WERI-Rb-1 (cell line): ENCODE measurements at regions not wholly inside any gene's neighbourhood (a gene's known extent, or its start where the extent isn't known, plus 50 kb on each side); places are given as distances from the start of the nearest gene placed in this dataset.

Source experiments
- DNase-seq: peaks from one replicate; pipeline ENCODE4 v3.0.0-alpha.2; 2020
- H3K27ac ChIP-seq: fragments of 250-450 bp; sonication (Bioruptor Pico); 2 replicates; pipeline ENCODE4 v1.5.1; 2020; ENCODE audit warnings: mild to moderate bottlenecking, moderate library complexity
- H3K27me3 ChIP-seq: fragments of 250-450 bp; sonication (Bioruptor Pico); 2 replicates; pipeline ENCODE4 v1.5.1; 2021; ENCODE audit warnings: mild to moderate bottlenecking, low read depth, moderate library complexity; ENCODE audit not compliant: insufficient read depth, severe bottlenecking
- H3K36me3 ChIP-seq: fragments of 250-450 bp; sonication (Bioruptor Pico); 2 replicates; pipeline ENCODE4 v1.5.1; 2020; ENCODE audit warnings: mild to moderate bottlenecking, moderate library complexity
- H3K4me3 ChIP-seq: 2 replicates; pipeline ENCODE4 v1.5.1; 2011; ENCODE audit warnings: low read depth, mild to moderate bottlenecking, control low read depth, low read length
- H3K9me3 ChIP-seq: fragments of 250-450 bp; sonication (Bioruptor Pico); 2 replicates; pipeline ENCODE4 v1.5.1; 2021; ENCODE audit warnings: mild to moderate bottlenecking, moderate library complexity; ENCODE audit not compliant: severe bottlenecking
- TF ChIP-seq, protein P1 (sequence below): IDR thresholded peaks from 2 replicates; pipeline ENCODE4 v1.5.1; 2011; ENCODE audit warnings: low read depth, mild to moderate bottlenecking, control low read depth, inconsistent platforms, low read length

DNA sequence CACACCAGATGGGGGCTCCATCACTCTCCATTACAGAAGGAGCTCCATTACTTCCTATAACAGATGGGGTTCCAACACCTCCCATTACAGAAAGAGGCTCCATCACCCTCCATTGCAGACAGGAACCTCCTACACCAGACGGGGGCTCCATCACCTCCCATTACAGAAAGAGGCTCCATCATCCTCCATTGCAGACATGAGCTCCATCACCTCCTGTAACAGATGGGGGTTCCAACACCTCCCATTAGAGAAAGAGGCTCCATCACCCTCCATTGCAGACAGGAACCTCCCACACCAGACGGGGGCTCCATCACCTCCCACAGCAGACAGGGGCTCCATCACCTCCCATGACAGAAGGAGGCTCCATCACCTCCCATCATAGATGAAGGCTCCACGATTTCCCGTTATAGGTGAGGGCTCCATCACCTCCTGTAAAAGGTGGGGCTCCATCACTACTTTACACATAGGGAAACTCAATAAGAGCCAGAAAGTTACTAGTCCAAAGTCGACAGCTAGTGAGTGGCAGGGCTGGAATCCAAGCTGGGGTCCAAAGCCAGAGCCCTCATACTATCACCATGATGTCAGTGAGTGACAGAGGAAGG, 224.8 kb downstream of the RBFOX3 start:
- no peak for DNase-seq
- no peaks in the 10 kb centered on the region for H3K36me3 ChIP-seq
- no peak overlapping the region for H3K4me3 ChIP-seq
- H3K27ac ChIP-seq, result no peak overlapping the region
- H3K27me3 ChIP-seq, result no peaks in the 10 kb centered on the region
- H3K9me3 ChIP-seq, result peaks cover 4% of the 10 kb centered on the region
- TF ChIP-seq, protein P1, sequence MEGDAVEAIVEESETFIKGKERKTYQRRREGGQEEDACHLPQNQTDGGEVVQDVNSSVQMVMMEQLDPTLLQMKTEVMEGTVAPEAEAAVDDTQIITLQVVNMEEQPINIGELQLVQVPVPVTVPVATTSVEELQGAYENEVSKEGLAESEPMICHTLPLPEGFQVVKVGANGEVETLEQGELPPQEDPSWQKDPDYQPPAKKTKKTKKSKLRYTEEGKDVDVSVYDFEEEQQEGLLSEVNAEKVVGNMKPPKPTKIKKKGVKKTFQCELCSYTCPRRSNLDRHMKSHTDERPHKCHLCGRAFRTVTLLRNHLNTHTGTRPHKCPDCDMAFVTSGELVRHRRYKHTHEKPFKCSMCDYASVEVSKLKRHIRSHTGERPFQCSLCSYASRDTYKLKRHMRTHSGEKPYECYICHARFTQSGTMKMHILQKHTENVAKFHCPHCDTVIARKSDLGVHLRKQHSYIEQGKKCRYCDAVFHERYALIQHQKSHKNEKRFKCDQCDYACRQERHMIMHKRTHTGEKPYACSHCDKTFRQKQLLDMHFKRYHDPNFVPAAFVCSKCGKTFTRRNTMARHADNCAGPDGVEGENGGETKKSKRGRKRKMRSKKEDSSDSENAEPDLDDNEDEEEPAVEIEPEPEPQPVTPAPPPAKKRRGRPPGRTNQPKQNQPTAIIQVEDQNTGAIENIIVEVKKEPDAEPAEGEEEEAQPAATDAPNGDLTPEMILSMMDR, result no peak

DNA sequence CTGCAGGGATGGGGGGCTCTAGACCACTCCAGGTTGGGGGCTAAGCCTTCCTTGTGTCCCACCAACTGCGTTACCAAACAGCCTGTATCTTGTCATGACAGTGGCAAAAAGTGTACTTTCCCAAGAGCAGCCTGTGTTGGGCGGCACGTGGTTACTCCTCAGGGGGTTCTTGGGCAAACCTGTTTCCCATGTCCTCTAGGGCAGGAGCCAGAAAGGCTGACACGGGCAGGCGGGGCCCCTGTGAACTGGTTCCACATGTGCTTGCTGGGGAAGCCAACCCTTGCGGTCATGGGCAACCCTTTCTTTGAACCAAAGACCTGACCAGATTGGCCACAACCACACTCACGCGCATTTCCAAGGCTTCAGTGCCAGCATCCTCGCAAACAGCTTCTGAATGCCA, 228.5 kb downstream of the RBFOX3 start:
- DNase-seq, result no peak
- Histone ChIP-seq H3K9me3 (peaks cover 4% of the 10 kb centered on the region), H3K27me3 (no peaks in the 10 kb centered on the region), H3K36me3 (no peaks in the 10 kb centered on the region), H3K27ac (no peak overlapping the region), H3K4me3 (no peak overlapping the region)
- TF ChIP-seq, protein P1, result no peak

DNA sequence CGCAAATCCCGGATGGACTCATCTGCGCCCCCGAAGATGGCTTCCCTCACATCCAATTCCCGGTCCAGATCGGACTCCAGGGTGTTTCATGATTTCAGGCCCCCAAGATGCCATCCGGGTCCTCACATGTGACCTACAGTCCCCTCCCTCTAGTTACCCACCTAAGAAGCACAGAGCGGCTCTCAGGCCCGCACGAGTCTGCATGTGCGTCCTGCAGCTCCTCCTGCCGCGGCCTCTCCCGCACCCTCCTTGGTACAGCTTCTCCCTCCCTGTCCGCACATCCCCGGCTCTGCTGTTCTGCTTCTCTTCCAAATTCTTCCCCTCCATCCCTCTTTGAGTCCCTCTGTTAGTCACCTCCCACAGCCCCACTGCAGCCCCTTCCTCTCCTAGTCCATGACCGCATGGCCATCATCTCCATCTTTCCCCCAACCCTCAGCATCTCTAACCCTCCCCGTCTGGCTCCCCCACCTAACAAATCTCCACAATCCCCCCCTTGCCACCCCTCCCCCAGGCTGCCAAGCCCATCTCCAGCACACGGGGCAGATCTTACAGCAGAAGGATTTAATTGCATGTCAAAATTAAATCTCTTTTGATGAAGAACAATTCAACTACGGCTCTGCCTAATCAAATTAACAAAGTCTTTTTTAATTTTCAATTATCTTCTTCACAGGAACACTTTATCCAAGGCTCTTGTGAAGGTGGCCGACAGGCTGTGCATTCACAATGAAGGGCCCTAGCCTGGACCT, 231.0 kb downstream of the RBFOX3 start:
- no peak for DNase-seq
- Histone ChIP-seq H3K27me3 (no peaks in the 10 kb centered on the region), H3K36me3 (no peaks in the 10 kb centered on the region), H3K4me3 (no peak overlapping the region), H3K9me3 (no peaks in the 10 kb centered on the region), H3K27ac (no peak overlapping the region)
- TF ChIP-seq, protein P1, result no peak

DNA sequence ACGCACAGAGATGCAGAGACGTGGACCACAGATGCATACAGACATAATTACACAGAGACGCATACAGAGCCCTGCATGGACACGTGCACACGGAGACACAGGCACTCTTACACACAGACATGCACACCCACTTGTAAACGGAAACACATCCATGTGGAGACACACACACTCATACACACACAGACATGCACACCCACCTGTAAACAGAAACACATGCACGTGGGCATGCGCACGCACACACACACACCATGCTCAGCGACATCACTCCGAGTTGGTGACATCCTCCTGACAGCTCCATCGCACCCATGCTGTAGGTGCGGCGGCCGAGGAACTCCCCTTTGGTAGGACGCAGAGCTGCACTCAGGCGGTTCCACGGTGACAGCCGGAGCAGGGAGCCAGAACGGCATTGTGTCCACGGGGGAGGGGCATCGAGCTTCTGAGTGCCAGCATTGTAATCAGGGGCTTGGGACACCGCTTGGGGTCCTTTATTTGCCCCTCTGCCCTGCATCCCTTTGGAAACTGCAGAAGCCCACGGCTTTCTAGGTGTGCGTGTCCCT, 233.5 kb downstream of the RBFOX3 start:
- Histone ChIP-seq H3K36me3 (no peaks in the 10 kb centered on the region), H3K4me3 (no peak overlapping the region), H3K27me3 (no peaks in the 10 kb centered on the region), H3K27ac (no peak overlapping the region), H3K9me3 (no peaks in the 10 kb centered on the region)
- no peak for DNase-seq
- TF ChIP-seq, protein P1, result no peak

DNA sequence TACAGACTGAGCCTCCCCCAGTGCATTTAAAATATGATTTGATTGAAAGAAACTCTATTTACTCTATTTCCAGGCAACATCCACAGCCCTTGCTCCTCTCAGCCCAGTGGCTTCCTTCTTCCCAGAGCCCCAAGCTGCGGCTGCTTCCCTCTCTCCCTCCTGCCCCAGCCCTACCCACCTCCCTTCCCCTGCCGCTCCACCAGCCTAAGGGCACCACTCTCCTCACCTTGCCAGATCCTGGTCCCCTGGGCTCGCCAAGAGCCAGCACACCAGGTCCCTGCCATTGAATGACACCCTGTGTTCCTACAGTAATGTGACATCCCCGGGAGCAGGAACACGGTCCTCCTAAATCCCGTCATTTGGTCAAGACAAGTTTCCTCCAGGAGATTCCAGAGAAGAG, 236.0 kb downstream of the RBFOX3 start:
- H3K36me3 ChIP-seq, result no peaks in the 10 kb centered on the region
- DNase-seq, result no peak
- H3K4me3 ChIP-seq, result no peak overlapping the region
- no peaks in the 10 kb centered on the region for H3K27me3 ChIP-seq
- H3K9me3 ChIP-seq, result no peaks in the 10 kb centered on the region
- peak overlapping the region; percentile 68 for H3K27ac ChIP-seq
- TF ChIP-seq, protein P1, result no peak
